GM13977 (cell line): ENCODE measurements at regions not wholly inside any gene's neighbourhood (a gene's known extent, or its start where the extent isn't known, plus 50 kb on each side); places are given as distances from the start of the nearest gene placed in this dataset.

Experiments used
- DNase-seq: peaks from one replicate; pipeline ENCODE4 v3.0.0; 2012; ENCODE audit warnings: low spot score
- CTCF ChIP-seq: IDR thresholded peaks from 2 replicates; pipeline ENCODE4 v1.5.1; 2012; ENCODE audit warnings: mild to moderate bottlenecking, control low read depth; ENCODE audit not compliant: insufficient read depth; ENCODE audit errors: extremely low read depth, missing control alignments
- in situ Hi-C: fragments of 300-500 bp; cut with MboI; formaldehyde crosslinking; loops from one replicate; pipeline ENCODE4 v1.12.0; 2022; ENCODE audit warnings: low sequenced_read_pairs, low pct_unique_long_range_greater_than_20kb, mixed read lengths, inconsistent platforms; ENCODE audit not compliant: unreplicated experiment

GRCh38 chr6:108746366-108746765 lies 101.9 kb upstream of the ARMC2 start:
- no peak for TF ChIP-seq CTCF
- in situ Hi-C loops: no loop called here
- DNase-seq: no peak

GRCh38 chr6:108746836-108747575 lies 101.2 kb upstream of the ARMC2 start:
- in situ Hi-C loops: no loop called here
- TF ChIP-seq CTCF: no peak
- no peak for DNase-seq

- TF ChIP-seq CTCF: no peak
- DNase-seq: no peak
- in situ Hi-C loops: no loop called here
These were observed 100.2 kb upstream of the ARMC2 start for GRCh38 chr6:108748055-108748454.

- in situ Hi-C loops: no loop called here
- DNase-seq: no peak
- TF ChIP-seq CTCF: no peak
These were observed 99.3 kb upstream of the ARMC2 start for GRCh38 chr6:108748959-108749358.

GRCh38 chr6:108750801-108751200 lies 97.4 kb upstream of the ARMC2 start:
- no peak for TF ChIP-seq CTCF
- in situ Hi-C loops: no loop called here
- DNase-seq: no peak

GRCh38 chr6:108751282-108751681 lies 96.9 kb upstream of the ARMC2 start:
- TF ChIP-seq CTCF: no peak
- DNase-seq: no peak
- in situ Hi-C loops: no loop called here
